SU-DHL-6 (cell line): ENCODE measurements at regions not wholly inside any gene's neighbourhood (a gene's known extent, or its start where the extent isn't known, plus 50 kb on each side); places are given as distances from the start of the nearest gene placed in this dataset.

Experiments used
- EZH2phosphoT487 ChIP-seq: fragments of 200-600 bp; sonication (generic), shearing (Covaris generic); conservative IDR thresholded peaks from 2 replicates; pipeline ENCODE4 v1.6.1; 2018; ENCODE audit warnings: mild to moderate bottlenecking, antibody characterized with exemption, low read length, moderate library complexity, mixed read lengths
- TF ChIP-seq, protein P1 (sequence below): fragments of 200-600 bp; sonication (generic); IDR thresholded peaks from one replicate; pipeline ENCODE4 v1.5.1; 2017; ENCODE audit warnings: antibody characterized with exemption, mild to moderate bottlenecking, low read length, moderate library complexity; ENCODE audit not compliant: insufficient read depth, poor library complexity, severe bottlenecking

DNA sequence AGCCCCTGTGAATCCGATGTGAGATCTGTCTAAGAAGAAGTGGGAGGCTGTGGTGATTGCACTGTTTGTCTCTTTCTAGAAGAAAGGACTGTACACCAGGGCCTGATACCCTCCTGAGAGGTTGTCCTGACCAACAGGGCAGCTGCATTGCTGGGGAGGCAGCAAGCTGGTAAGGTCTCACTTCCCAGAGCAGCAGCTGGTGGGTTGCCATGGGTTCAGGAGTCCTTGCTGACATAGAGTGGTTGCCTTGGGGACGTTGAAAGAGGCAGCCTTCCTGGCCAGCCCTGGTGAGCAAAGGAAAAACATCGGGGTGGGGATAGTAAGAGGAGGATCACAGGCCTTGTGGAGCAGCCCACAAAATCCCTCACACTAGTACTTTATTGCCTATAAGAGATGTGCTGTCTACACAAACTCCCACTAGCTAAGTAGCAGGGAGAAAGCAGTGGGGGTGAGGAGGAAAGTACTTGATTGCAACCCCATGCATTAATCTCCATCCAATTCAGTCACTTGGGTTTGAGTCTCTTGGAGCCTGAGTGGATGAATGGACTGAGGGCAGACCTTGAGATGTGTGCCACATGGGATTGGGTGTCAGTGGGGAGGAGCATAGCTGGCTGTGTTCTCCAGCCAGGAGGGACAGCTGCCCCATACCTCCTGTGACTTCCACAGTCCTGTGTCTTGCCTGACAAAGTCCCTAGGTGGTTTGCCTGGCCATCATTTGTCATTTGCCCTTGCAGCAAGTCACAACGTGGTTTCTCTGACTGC is 143.8 kb upstream of the RPL38 start:
- TF ChIP-seq, protein P1, sequence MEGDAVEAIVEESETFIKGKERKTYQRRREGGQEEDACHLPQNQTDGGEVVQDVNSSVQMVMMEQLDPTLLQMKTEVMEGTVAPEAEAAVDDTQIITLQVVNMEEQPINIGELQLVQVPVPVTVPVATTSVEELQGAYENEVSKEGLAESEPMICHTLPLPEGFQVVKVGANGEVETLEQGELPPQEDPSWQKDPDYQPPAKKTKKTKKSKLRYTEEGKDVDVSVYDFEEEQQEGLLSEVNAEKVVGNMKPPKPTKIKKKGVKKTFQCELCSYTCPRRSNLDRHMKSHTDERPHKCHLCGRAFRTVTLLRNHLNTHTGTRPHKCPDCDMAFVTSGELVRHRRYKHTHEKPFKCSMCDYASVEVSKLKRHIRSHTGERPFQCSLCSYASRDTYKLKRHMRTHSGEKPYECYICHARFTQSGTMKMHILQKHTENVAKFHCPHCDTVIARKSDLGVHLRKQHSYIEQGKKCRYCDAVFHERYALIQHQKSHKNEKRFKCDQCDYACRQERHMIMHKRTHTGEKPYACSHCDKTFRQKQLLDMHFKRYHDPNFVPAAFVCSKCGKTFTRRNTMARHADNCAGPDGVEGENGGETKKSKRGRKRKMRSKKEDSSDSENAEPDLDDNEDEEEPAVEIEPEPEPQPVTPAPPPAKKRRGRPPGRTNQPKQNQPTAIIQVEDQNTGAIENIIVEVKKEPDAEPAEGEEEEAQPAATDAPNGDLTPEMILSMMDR = no peak
- TF ChIP-seq EZH2phosphoT487 = no peak
